CD4-positive, CD25-positive, alpha-beta regulatory T cell (primary cell): ENCODE measurements at regions not wholly inside any gene's neighbourhood (a gene's known extent, or its start where the extent isn't known, plus 50 kb on each side); places are given as distances from the start of the nearest gene placed in this dataset.
"Not testable (repeated sequence)": the region's sequence is repeated elsewhere in the genome, so short reads cannot be mapped to it uniquely, and the experiment has no call there.

Experiments used
- ATAC-seq, 2 donors: fragments of 150-1000 bp; cut with Tn5 transposase; one replicate each; pipeline ENCODE4 v1.10.0; 2021; ENCODE audit warnings: low read depth in 2 of 2, moderate number of reproducible peaks in 2 of 2, moderate library complexity in 1 of 2
- DNase-seq, 3 donors: peaks; one replicate each; pipeline versions ENCODE4 v3.0.0 to v3.0.0-alpha.2; 2012 to 2022; ENCODE audit warnings: mixed read lengths in 1 of 3
- H3K27ac ChIP-seq: one replicate; pipeline ENCODE4 v1.7.0; 2013; ENCODE audit warnings: mild to moderate bottlenecking, low read length; ENCODE audit not compliant: insufficient read depth, poor library complexity, severe bottlenecking
- H3K27me3 ChIP-seq: one replicate; pipeline ENCODE4 v1.7.0; 2013; ENCODE audit warnings: low read length; ENCODE audit not compliant: control insufficient read depth, insufficient read depth
- H3K36me3 ChIP-seq: one replicate; pipeline ENCODE4 v1.7.0; 2013; ENCODE audit warnings: mild to moderate bottlenecking, low read length, moderate library complexity; ENCODE audit not compliant: control insufficient read depth, insufficient read depth
- H3K4me1 ChIP-seq: 2 replicates; pipeline ENCODE4 v1.7.0; 2013; ENCODE audit warnings: mild to moderate bottlenecking, low read length; ENCODE audit not compliant: insufficient read depth, control insufficient read depth, poor library complexity, severe bottlenecking
- H3K4me3 ChIP-seq: one replicate; pipeline ENCODE4 v1.7.0; 2013; ENCODE audit warnings: low read depth, mild to moderate bottlenecking, low read length, moderate library complexity
- H3K9me3 ChIP-seq, 2 experiments: 1 replicate in 1 of 2; 2 replicates in 1 of 2; pipeline ENCODE4 v1.7.0; 2013; ENCODE audit warnings: low read length in 2 of 2, mild to moderate bottlenecking in 1 of 2, moderate library complexity in 1 of 2; ENCODE audit not compliant: control insufficient read depth in 2 of 2
- H3K27ac Mint-ChIP-seq, 3 donors: one replicate each; pipeline ENCODE4 v1.8.0; 2020 to 2022; ENCODE audit warnings: mild to moderate bottlenecking in 3 of 3, mixed read lengths in 3 of 3, moderate library complexity in 2 of 3
- H3K27me3 Mint-ChIP-seq: one replicate; pipeline ENCODE4 v1.8.0; 2022; ENCODE audit warnings: mild to moderate bottlenecking, mixed read lengths
- H3K36me3 Mint-ChIP-seq: one replicate; pipeline ENCODE4 v1.8.0; 2020; ENCODE audit warnings: mixed read lengths
- H3K4me1 Mint-ChIP-seq, 4 donors: one replicate each; pipeline ENCODE4 v1.8.0; 2020 to 2022; ENCODE audit warnings: mixed read lengths in 4 of 4, mild to moderate bottlenecking in 1 of 4
- H3K4me3 Mint-ChIP-seq, 4 donors: one replicate each; pipeline ENCODE4 v1.8.0; 2020 to 2022; ENCODE audit warnings: mild to moderate bottlenecking in 4 of 4, mixed read lengths in 4 of 4, moderate library complexity in 3 of 4
- H3K9me3 Mint-ChIP-seq, 7 donors: one replicate each; pipeline ENCODE4 v1.8.0; 2020 to 2022; ENCODE audit warnings: mixed read lengths in 7 of 7, mild to moderate bottlenecking in 3 of 7, moderate library complexity in 2 of 7

DNA sequence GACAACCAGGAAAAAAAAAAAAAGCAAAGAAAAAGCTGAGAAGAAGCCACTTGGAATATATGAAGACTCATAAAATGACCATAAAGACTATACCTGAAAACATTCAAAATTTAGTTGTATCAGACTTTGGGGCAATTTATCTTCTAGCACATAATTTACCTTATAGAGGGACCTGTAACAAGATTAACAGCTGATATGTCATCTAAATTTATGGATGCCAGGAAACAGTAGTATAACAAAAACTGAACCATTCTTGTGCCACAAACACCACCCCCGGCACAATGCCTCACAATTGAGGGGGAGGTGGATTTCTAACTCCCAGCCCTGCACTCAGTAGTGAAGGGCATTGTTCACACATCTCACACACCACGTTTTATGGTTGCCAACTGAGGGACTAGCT lies 1352.0 kb downstream of the BRINP3 start:
- no peak for ATAC-seq
- no peak overlapping the region for H3K27ac ChIP-seq
- Mint-ChIP-seq H3K36me3 (no peaks in the 10 kb centered on the region), H3K4me3 (no peak overlapping the region), H3K4me1 (no peaks in the 10 kb centered on the region), H3K27me3 (no peaks in the 10 kb centered on the region), H3K27ac (no peak overlapping the region), H3K9me3 (peaks cover 4 to 24% (median 7%) of the 10 kb centered on the region in 7 donors)
- no peaks in the 10 kb centered on the region for H3K27me3 ChIP-seq
- DNase-seq: no peak
- no peaks in the 10 kb centered on the region for H3K36me3 ChIP-seq
- peaks cover 2 to 4% of the 10 kb centered on the region in 2 experiments for H3K9me3 ChIP-seq
- no peak overlapping the region for H3K4me3 ChIP-seq
- no peaks in the 10 kb centered on the region for H3K4me1 ChIP-seq

DNA sequence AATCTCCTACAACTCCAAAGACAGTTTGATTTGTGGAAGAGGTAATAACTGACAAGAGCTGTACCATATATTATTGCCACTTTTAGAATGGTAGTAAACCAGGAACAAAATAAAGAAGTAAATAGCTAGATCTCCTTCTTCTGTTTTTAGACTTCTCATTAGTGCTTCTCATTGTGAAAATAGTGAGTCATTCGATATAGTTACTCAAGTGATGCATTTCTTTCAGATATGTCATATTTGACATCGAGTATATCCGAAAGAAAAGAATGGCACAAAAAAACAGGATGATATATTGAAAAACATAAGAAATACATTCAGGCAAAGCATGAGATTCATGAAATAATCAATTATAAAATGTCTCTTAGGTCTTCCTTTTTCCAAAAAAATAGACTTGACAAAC lies 1346.1 kb downstream of the BRINP3 start:
- Histone ChIP-seq H3K9me3 (peaks cover 0 to 7% of the 10 kb centered on the region in 2 experiments), H3K4me1 (no peaks in the 10 kb centered on the region), H3K36me3 (no peaks in the 10 kb centered on the region), H3K27ac (no peak overlapping the region), H3K4me3 (no peak overlapping the region), H3K27me3 (no peaks in the 10 kb centered on the region)
- no peak for DNase-seq
- Mint-ChIP-seq H3K36me3 (no peaks in the 10 kb centered on the region), H3K9me3 (peaks cover 1 to 25% (median 5%) of the 10 kb centered on the region in 7 donors), H3K27me3 (no peaks in the 10 kb centered on the region), H3K4me3 (no peak overlapping the region), H3K27ac (no peak overlapping the region), H3K4me1 (no peaks in the 10 kb centered on the region)
- no peak for ATAC-seq

- H3K36me3 Mint-ChIP-seq, ATAC-seq, DNase-seq, H3K36me3 ChIP-seq, H3K4me1 Mint-ChIP-seq, H3K27ac ChIP-seq, H3K27me3 ChIP-seq, H3K4me1 ChIP-seq, H3K27me3 Mint-ChIP-seq, H3K4me3 Mint-ChIP-seq, H3K4me3 ChIP-seq: not testable (repeated sequence)
- Mint-ChIP-seq H3K9me3 (peaks cover 0 to 13% (median 2%) of the 10 kb centered on the region in 7 donors), H3K27ac (peak overlapping the region in 1 of 3 donors; percentile 74)
- H3K9me3 ChIP-seq: peaks cover 3 to 12% of the 10 kb centered on the region in 2 experiments
These were observed 1337.9 kb downstream of the BRINP3 start for GRCh38 chr1:189139748-189140147.

- no peaks in the 10 kb centered on the region for H3K36me3 ChIP-seq
- no peaks in the 10 kb centered on the region for H3K4me1 Mint-ChIP-seq
- peaks cover 0 to 12% (median 2%) of the 10 kb centered on the region in 7 donors for H3K9me3 Mint-ChIP-seq
- H3K27me3 Mint-ChIP-seq: no peaks in the 10 kb centered on the region
- ATAC-seq (no peak), DNase-seq (no peak)
- no peak overlapping the region for H3K27ac Mint-ChIP-seq
- no peaks in the 10 kb centered on the region for H3K4me1 ChIP-seq
- no peak overlapping the region for H3K4me3 ChIP-seq
- H3K36me3 Mint-ChIP-seq: no peaks in the 10 kb centered on the region
- peaks cover 3 to 12% of the 10 kb centered on the region in 2 experiments for H3K9me3 ChIP-seq
- H3K27ac ChIP-seq: no peak overlapping the region
- H3K27me3 ChIP-seq: no peaks in the 10 kb centered on the region
- H3K4me3 Mint-ChIP-seq: no peak overlapping the region
These were observed 1336.6 kb downstream of the BRINP3 start for GRCh38 chr1:189141056-189141455.

GRCh38 chr1:189149547-189150375 lies 1327.9 kb downstream of the BRINP3 start:
- Histone ChIP-seq H3K9me3 (no peaks in the 10 kb centered on the region), H3K36me3 (no peaks in the 10 kb centered on the region), H3K4me3 (no peak overlapping the region), H3K27me3 (no peaks in the 10 kb centered on the region), H3K4me1 (no peaks in the 10 kb centered on the region), H3K27ac (no peak overlapping the region)
- DNase-seq: no peak
- no peak for ATAC-seq
- Mint-ChIP-seq H3K36me3 (no peaks in the 10 kb centered on the region), H3K27me3 (no peaks in the 10 kb centered on the region), H3K4me3 (no peak overlapping the region), H3K27ac (no peak overlapping the region), H3K4me1 (no peaks in the 10 kb centered on the region), H3K9me3 (peaks cover 0 to 12% (median 4%) of the 10 kb centered on the region in 7 donors)

GRCh38 chr1:189150624-189151023 lies 1327.0 kb downstream of the BRINP3 start:
- no peak overlapping the region for H3K27ac Mint-ChIP-seq
- no peaks in the 10 kb centered on the region for H3K36me3 ChIP-seq
- no peaks in the 10 kb centered on the region for H3K4me1 ChIP-seq
- no peaks in the 10 kb centered on the region for H3K27me3 ChIP-seq
- no peak overlapping the region for H3K4me3 ChIP-seq
- H3K9me3 ChIP-seq: peaks cover 0 to 2% of the 10 kb centered on the region in 2 experiments
- H3K4me1 Mint-ChIP-seq: peaks cover 0 to 1% (median 0%) of the 10 kb centered on the region in 4 donors
- H3K36me3 Mint-ChIP-seq: no peaks in the 10 kb centered on the region
- ATAC-seq (no peak), DNase-seq (no peak)
- H3K27ac ChIP-seq: no peak overlapping the region
- H3K27me3 Mint-ChIP-seq: no peaks in the 10 kb centered on the region
- H3K4me3 Mint-ChIP-seq: no peak overlapping the region
- peaks cover 0 to 16% (median 7%) of the 10 kb centered on the region in 7 donors for H3K9me3 Mint-ChIP-seq

DNA sequence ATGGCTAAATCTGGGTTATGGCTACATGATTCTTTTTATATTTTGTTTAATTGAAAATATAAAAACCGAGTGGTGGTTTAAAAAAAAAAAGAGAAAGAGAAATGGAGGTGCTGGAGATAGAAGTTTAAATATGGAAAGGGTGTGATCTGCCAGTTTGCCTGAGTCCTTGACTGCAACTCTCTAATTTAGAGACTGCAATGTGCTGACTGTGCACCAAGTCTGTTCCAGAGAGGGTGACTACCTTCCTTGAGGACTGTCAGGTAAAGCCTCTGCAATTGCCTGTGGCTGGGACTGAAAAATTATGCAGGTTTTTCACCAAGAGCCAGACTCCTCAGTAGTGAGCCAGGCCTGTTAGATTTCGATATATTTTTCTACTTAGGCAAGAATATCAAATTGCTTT lies 1326.3 kb downstream of the BRINP3 start:
- Mint-ChIP-seq H3K4me3 (no peak overlapping the region), H3K36me3 (no peaks in the 10 kb centered on the region), H3K4me1 (peaks cover 0 to 5% (median 0%) of the 10 kb centered on the region in 4 donors), H3K27me3 (no peaks in the 10 kb centered on the region), H3K9me3 (peaks cover 0 to 17% (median 7%) of the 10 kb centered on the region in 7 donors), H3K27ac (no peak overlapping the region)
- H3K4me3 ChIP-seq: no peak overlapping the region
- H3K27ac ChIP-seq: no peak overlapping the region
- H3K27me3 ChIP-seq: no peaks in the 10 kb centered on the region
- ATAC-seq (no peak), DNase-seq (no peak)
- H3K4me1 ChIP-seq: no peaks in the 10 kb centered on the region
- H3K9me3 ChIP-seq: peaks cover 0 to 5% of the 10 kb centered on the region in 2 experiments
- no peaks in the 10 kb centered on the region for H3K36me3 ChIP-seq

DNA sequence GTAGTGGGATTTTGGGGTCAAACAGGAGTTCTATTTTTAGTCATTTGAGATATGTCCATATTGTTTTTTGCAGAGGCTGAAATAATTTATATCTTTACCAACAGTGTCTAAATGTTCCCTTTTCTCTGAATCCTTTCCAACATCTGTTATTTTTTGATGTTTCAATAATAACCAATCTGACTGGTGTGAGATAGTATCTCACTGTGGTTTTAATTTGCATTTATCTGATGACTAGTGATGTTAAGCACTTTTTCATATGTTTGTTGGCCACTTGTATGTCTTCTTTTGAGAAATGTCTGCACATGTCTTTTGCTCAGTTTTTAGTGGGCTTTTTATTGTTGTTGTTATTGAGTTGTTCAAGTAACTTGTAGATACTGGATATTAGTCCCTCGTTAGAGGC lies 1325.0 kb downstream of the BRINP3 start:
- ATAC-seq: no peak
- peaks cover 0 to 14% (median 8%) of the 10 kb centered on the region in 7 donors for H3K9me3 Mint-ChIP-seq
- H3K27me3 ChIP-seq: no peaks in the 10 kb centered on the region
- no peak overlapping the region for H3K4me3 Mint-ChIP-seq
- peaks cover 0 to 5% (median 0%) of the 10 kb centered on the region in 4 donors for H3K4me1 Mint-ChIP-seq
- no peak overlapping the region for H3K4me3 ChIP-seq
- H3K4me1 ChIP-seq: no peaks in the 10 kb centered on the region
- no peak overlapping the region for H3K27ac Mint-ChIP-seq
- peaks cover 0 to 5% of the 10 kb centered on the region in 2 experiments for H3K9me3 ChIP-seq
- no peaks in the 10 kb centered on the region for H3K27me3 Mint-ChIP-seq
- H3K36me3 ChIP-seq: no peaks in the 10 kb centered on the region
- no peaks in the 10 kb centered on the region for H3K36me3 Mint-ChIP-seq
- no peak overlapping the region for H3K27ac ChIP-seq
- DNase-seq: no peak
